Left kidney (tissue), 1 donor: ENCODE measurements at regions not wholly inside any gene's neighbourhood (a gene's known extent, or its start where the extent isn't known, plus 50 kb on each side); places are given as distances from the start of the nearest gene placed in this dataset.

Experiments
- DNase-seq: peaks from one replicate; pipeline ENCODE4 v3.0.0-alpha.2; 2013

- DNase-seq = no peak
These were observed 232.3 kb upstream of the CIBAR2 start for GRCh38 chr16:85344502-85345128.

- DNase-seq = no peak
These were observed 232.9 kb upstream of the CIBAR2 start for GRCh38 chr16:85345129-85345639.

- no peak for DNase-seq
These were observed 234.3 kb upstream of the CIBAR2 start for GRCh38 chr16:85346404-85347212.

- DNase-seq = no peak
These were observed 234.9 kb upstream of the CIBAR2 start for GRCh38 chr16:85347213-85347591.

- DNase-seq = no peak
These were observed 236.0 kb upstream of the CIBAR2 start for GRCh38 chr16:85348065-85348840.

GRCh38 chr16:85348911-85349334 is 236.7 kb upstream of the CIBAR2 start:
- no peak for DNase-seq

GRCh38 chr16:85349365-85350145 is 237.3 kb upstream of the CIBAR2 start:
- no peak for DNase-seq

- no peak for DNase-seq
These were observed 238.0 kb upstream of the CIBAR2 start for GRCh38 chr16:85350146-85350728.

- DNase-seq = peak; percentile 68
These were observed 238.7 kb upstream of the CIBAR2 start for GRCh38 chr16:85350973-85351372.

- DNase-seq = no peak
These were observed 240.7 kb upstream of the CIBAR2 start for GRCh38 chr16:85353013-85353412.

- no peak for DNase-seq
These were observed 241.8 kb upstream of the CIBAR2 start for GRCh38 chr16:85353839-85354685.

GRCh38 chr16:85354686-85355514 is 242.6 kb upstream of the CIBAR2 start:
- DNase-seq = peak; percentile 75

- no peak for DNase-seq
These were observed 243.2 kb upstream of the CIBAR2 start for GRCh38 chr16:85355515-85355837.

GRCh38 chr16:85356157-85356556 is 243.9 kb upstream of the CIBAR2 start:
- no peak for DNase-seq

- no peak for DNase-seq
These were observed 245.1 kb upstream of the CIBAR2 start for GRCh38 chr16:85357323-85357722.

GRCh38 chr16:85357924-85358505 is 245.7 kb upstream of the CIBAR2 start:
- no peak for DNase-seq

- no peak for DNase-seq
These were observed 246.5 kb upstream of the CIBAR2 start for GRCh38 chr16:85358704-85359146.

GRCh38 chr16:85359147-85359822 is 247.0 kb upstream of the CIBAR2 start:
- no peak for DNase-seq
